ENCODE measurements at regions not wholly inside any gene's neighbourhood (a gene's known extent, or its start where the extent isn't known, plus 50 kb on each side); places are given as distances from the start of the nearest gene placed in this dataset.

- TF ChIP-seq, protein P1, sequence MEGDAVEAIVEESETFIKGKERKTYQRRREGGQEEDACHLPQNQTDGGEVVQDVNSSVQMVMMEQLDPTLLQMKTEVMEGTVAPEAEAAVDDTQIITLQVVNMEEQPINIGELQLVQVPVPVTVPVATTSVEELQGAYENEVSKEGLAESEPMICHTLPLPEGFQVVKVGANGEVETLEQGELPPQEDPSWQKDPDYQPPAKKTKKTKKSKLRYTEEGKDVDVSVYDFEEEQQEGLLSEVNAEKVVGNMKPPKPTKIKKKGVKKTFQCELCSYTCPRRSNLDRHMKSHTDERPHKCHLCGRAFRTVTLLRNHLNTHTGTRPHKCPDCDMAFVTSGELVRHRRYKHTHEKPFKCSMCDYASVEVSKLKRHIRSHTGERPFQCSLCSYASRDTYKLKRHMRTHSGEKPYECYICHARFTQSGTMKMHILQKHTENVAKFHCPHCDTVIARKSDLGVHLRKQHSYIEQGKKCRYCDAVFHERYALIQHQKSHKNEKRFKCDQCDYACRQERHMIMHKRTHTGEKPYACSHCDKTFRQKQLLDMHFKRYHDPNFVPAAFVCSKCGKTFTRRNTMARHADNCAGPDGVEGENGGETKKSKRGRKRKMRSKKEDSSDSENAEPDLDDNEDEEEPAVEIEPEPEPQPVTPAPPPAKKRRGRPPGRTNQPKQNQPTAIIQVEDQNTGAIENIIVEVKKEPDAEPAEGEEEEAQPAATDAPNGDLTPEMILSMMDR (IDR thresholded peaks at IDR 0.05), result no peak
- TF ChIP-seq POLR2A (IDR thresholded peaks at IDR 0.05), result no peak
Measured at GRCh38 chr6:168808232-168808631, 367.2 kb downstream of the SMOC2 start.
